Neural cell (in vitro differentiated cells): ENCODE measurements at regions not wholly inside any gene's neighbourhood (a gene's known extent, or its start where the extent isn't known, plus 50 kb on each side); places are given as distances from the start of the nearest gene placed in this dataset.

Experiments
- H2AFZ ChIP-seq: fragments of 200-600, 300-800 bp; sonication (generic), shearing (Covaris generic); 2 replicates; pipeline ENCODE4 v1.6.0; 2014; ENCODE audit warnings: low read depth, mild to moderate bottlenecking, antibody characterized with exemption, low read length, moderate library complexity
- H3F3A ChIP-seq: fragments of 200-600 bp; shearing (Covaris generic); 2 replicates; pipeline ENCODE4 v1.6.1; 2016; ENCODE audit warnings: mild to moderate bottlenecking, moderate library complexity, mixed read lengths, antibody characterized with exemption, low read length; ENCODE audit not compliant: insufficient read depth, poor library complexity, severe bottlenecking
- H3K27ac ChIP-seq: fragments of 200-600, 300-800 bp; sonication (generic), shearing (Covaris generic); 2 replicates; pipeline ENCODE4 v1.5.1; 2014; ENCODE audit warnings: mild to moderate bottlenecking, low read length, moderate library complexity
- H3K27me3 ChIP-seq: fragments of 300-800, 200-600 bp; sonication (generic), shearing (Covaris generic); 2 replicates; pipeline ENCODE4 v1.6.0; 2014; ENCODE audit warnings: mild to moderate bottlenecking, low read depth, low read length, moderate library complexity; ENCODE audit not compliant: insufficient read depth
- H3K36me3 ChIP-seq: fragments of 300-800, 200-600 bp; sonication (generic), shearing (Covaris generic); 2 replicates; pipeline ENCODE4 v1.5.1; 2014; ENCODE audit warnings: mild to moderate bottlenecking, antibody characterized with exemption, low read length, moderate library complexity; ENCODE audit not compliant: insufficient read depth
- H3K4me2 ChIP-seq: fragments of 300-800, 200-600 bp; sonication (generic), shearing (Covaris generic); 2 replicates; pipeline ENCODE4 v1.6.0; 2014; ENCODE audit warnings: mild to moderate bottlenecking, low read length
- H3K4me3 ChIP-seq: fragments of 300-800, 200-600 bp; sonication (generic), shearing (Covaris generic); 2 replicates; pipeline ENCODE4 v1.5.1; 2014; ENCODE audit warnings: mild to moderate bottlenecking, low read length, moderate library complexity
- H3K79me2 ChIP-seq: fragments of 200-600 bp; shearing (Covaris generic); replicated peaks from 2 replicates; pipeline ENCODE4 v1.6.0; 2014; ENCODE audit warnings: mild to moderate bottlenecking, low read length, moderate library complexity; ENCODE audit not compliant: insufficient read depth
- H3K9ac ChIP-seq: fragments of 300-800, 200-600 bp; sonication (generic), shearing (Covaris generic); 2 replicates; pipeline ENCODE4 v1.6.1; 2016; ENCODE audit warnings: mild to moderate bottlenecking, low read length, mixed read lengths
- H3K9me2 ChIP-seq: fragments of 200-600 bp; shearing (Covaris generic); 2 replicates; pipeline ENCODE4 v1.6.1; 2016; ENCODE audit warnings: mild to moderate bottlenecking, low read length, mixed read lengths; ENCODE audit not compliant: insufficient read depth
- H3K9me3 ChIP-seq: fragments of 200-600, 300-800 bp; sonication (generic), shearing (Covaris generic); 2 replicates; pipeline ENCODE4 v1.6.1; 2016; ENCODE audit warnings: mild to moderate bottlenecking, mixed run types, low read length, moderate library complexity, mixed read lengths
- H4K20me1 ChIP-seq: fragments of 200-600 bp; shearing (Covaris generic); 2 replicates; pipeline ENCODE4 v1.6.1; 2016; ENCODE audit warnings: mild to moderate bottlenecking, mixed run types; ENCODE audit not compliant: insufficient read depth
- CTCF ChIP-seq: fragments of 450-650 bp; IDR thresholded peaks from 2 replicates; pipeline ENCODE4 v1.5.1; 2014; ENCODE audit warnings: antibody characterized with exemption, mild to moderate bottlenecking, moderate library complexity; ENCODE audit not compliant: poor library complexity, severe bottlenecking
- EP300 ChIP-seq: fragments of 450-650 bp; conservative IDR thresholded peaks from 2 replicates; pipeline ENCODE4 v1.6.1; 2014; ENCODE audit warnings: antibody characterized with exemption, mild to moderate bottlenecking, moderate library complexity; ENCODE audit not compliant: poor library complexity, severe bottlenecking
- EZH2 ChIP-seq: fragments of 200-600, 300-800 bp; shearing (Covaris generic), sonication (generic); IDR thresholded peaks from 2 replicates; pipeline ENCODE4 v1.6.1; 2014; ENCODE audit warnings: antibody characterized with exemption, low read length, borderline replicate concordance, mild to moderate bottlenecking; ENCODE audit not compliant: insufficient read depth, poor library complexity, severe bottlenecking
- MXI1 ChIP-seq: fragments of 450-650 bp; conservative IDR thresholded peaks from 2 replicates; pipeline ENCODE4 v1.6.1; 2014; ENCODE audit warnings: antibody characterized with exemption, mild to moderate bottlenecking; ENCODE audit not compliant: poor library complexity, severe bottlenecking
- POLR2AphosphoS5 ChIP-seq: IDR thresholded peaks from 2 replicates; pipeline ENCODE4 v1.6.1; 2012
- RAD21 ChIP-seq: fragments of 450-650 bp; conservative IDR thresholded peaks from 2 replicates; pipeline ENCODE4 v1.6.1; 2014; ENCODE audit warnings: antibody characterized with exemption, mild to moderate bottlenecking, moderate library complexity
- REST ChIP-seq: IDR thresholded peaks from 2 replicates; pipeline ENCODE4 v1.6.1; 2012; ENCODE audit warnings: borderline replicate concordance
- SMC3 ChIP-seq: fragments of 450-650 bp; conservative IDR thresholded peaks from 2 replicates; pipeline ENCODE4 v1.6.1; 2014; ENCODE audit warnings: antibody characterized with exemption, mild to moderate bottlenecking, moderate library complexity; ENCODE audit not compliant: poor library complexity
- TAF1 ChIP-seq: IDR thresholded peaks from 2 replicates; pipeline ENCODE4 v1.6.1; 2012; ENCODE audit warnings: low read depth

GRCh38 chr10:33048223-33048622 is 90.2 kb upstream of the ITGB1 start:
- Histone ChIP-seq H3K9me3 (no peaks in the 10 kb centered on the region), H3K27ac (no peak overlapping the region), H3K4me3 (no peak overlapping the region), H3K9me2 (no peaks in the 10 kb centered on the region), H3K4me2 (no peak overlapping the region), H3F3A (no peaks in the 10 kb centered on the region), H4K20me1 (no peaks in the 10 kb centered on the region), H3K79me2 (no peaks in the 10 kb centered on the region), H3K9ac (no peak overlapping the region), H3K36me3 (no peaks in the 10 kb centered on the region), H3K27me3 (no peaks in the 10 kb centered on the region), H2AFZ (no peak overlapping the region)
- TF ChIP-seq CTCF (no peak), RAD21 (no peak), SMC3 (no peak), TAF1 (no peak), EZH2 (no peak), EP300 (no peak), POLR2AphosphoS5 (no peak), MXI1 (no peak), REST (no peak)

- Histone ChIP-seq H3K4me2 (no peak overlapping the region), H4K20me1 (no peaks in the 10 kb centered on the region), H3K36me3 (no peaks in the 10 kb centered on the region), H3K27me3 (no peaks in the 10 kb centered on the region), H3K9me2 (no peaks in the 10 kb centered on the region), H3K79me2 (no peaks in the 10 kb centered on the region), H3K9ac (no peak overlapping the region), H3K27ac (no peak overlapping the region), H3K9me3 (no peaks in the 10 kb centered on the region), H3F3A (no peaks in the 10 kb centered on the region), H3K4me3 (no peak overlapping the region), H2AFZ (no peak overlapping the region)
- no peak for TF ChIP-seq EP300
- no peak for TF ChIP-seq SMC3
- TF ChIP-seq EZH2: no peak
- TF ChIP-seq RAD21: no peak
- no peak for TF ChIP-seq REST
- TF ChIP-seq CTCF: no peak
- TF ChIP-seq TAF1: no peak
- no peak for TF ChIP-seq MXI1
- no peak for TF ChIP-seq POLR2AphosphoS5
Measured at GRCh38 chr10:33047655-33048054, 89.6 kb upstream of the ITGB1 start.
